Esophagus squamous epithelium (tissue), 4 donors: ENCODE measurements at regions not wholly inside any gene's neighbourhood (a gene's known extent, or its start where the extent isn't known, plus 50 kb on each side); places are given as distances from the start of the nearest gene placed in this dataset.

ENCODE experiments used
- POLR2A ChIP-seq, 4 donors: fragments of 450-650 bp; IDR thresholded peaks; one replicate each; pipeline ENCODE4 v1.6.1; 2017; ENCODE audit warnings: antibody characterized with exemption in 4 of 4, mild to moderate bottlenecking in 4 of 4, moderate library complexity in 3 of 4
- TF ChIP-seq, protein P1 (sequence below), 6 experiments: fragments of 450-650 bp in 4 of 6; fragments of 200-600 bp in 2 of 6; sonication (generic) in 2 of 6; IDR thresholded peaks; one replicate each; pipeline ENCODE4 v1.5.1; 2016 to 2019; ENCODE audit warnings: antibody characterized with exemption in 6 of 6, mild to moderate bottlenecking in 4 of 6, moderate library complexity in 4 of 6

DNA sequence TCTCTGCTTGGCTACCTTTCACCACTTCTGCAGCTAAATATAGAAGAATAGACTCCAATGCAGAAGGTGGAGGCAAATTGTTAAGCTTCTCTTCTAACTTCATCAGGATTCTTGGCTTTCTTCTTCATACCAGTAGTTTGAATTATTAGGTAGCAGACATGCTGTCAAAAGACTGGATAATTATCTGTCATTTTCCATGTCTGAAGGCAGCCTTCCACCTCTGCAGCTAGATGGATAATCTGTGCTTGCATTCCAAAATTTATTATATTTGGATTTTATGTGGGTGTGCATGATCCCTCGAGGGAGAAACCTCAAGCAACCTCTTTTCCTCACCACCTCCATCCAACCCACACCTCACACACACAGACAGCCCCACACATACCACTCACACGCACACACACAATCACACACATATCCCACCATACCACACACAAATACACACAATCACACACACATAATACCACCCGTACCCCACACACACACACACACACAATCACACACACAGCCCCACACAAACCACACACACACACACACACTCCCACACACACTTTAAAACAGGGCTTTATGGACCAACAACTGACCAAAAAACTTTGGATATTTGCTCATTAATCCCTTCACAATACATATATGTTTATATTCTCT, 145.0 kb downstream of the C7orf25 start:
- TF ChIP-seq POLR2A (IDR thresholded peaks at IDR 0.05) = no peak
- TF ChIP-seq, protein P1, sequence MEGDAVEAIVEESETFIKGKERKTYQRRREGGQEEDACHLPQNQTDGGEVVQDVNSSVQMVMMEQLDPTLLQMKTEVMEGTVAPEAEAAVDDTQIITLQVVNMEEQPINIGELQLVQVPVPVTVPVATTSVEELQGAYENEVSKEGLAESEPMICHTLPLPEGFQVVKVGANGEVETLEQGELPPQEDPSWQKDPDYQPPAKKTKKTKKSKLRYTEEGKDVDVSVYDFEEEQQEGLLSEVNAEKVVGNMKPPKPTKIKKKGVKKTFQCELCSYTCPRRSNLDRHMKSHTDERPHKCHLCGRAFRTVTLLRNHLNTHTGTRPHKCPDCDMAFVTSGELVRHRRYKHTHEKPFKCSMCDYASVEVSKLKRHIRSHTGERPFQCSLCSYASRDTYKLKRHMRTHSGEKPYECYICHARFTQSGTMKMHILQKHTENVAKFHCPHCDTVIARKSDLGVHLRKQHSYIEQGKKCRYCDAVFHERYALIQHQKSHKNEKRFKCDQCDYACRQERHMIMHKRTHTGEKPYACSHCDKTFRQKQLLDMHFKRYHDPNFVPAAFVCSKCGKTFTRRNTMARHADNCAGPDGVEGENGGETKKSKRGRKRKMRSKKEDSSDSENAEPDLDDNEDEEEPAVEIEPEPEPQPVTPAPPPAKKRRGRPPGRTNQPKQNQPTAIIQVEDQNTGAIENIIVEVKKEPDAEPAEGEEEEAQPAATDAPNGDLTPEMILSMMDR (IDR thresholded peaks at IDR 0.05) = no peak
